Renal pelvis (tissue), 1 donor: ENCODE measurements at regions not wholly inside any gene's neighbourhood (a gene's known extent, or its start where the extent isn't known, plus 50 kb on each side); places are given as distances from the start of the nearest gene placed in this dataset.
"Not testable (repeated sequence)": the region's sequence is repeated elsewhere in the genome, so short reads cannot be mapped to it uniquely, and the experiment has no call there.

ENCODE experiments used
- DNase-seq: peaks from one replicate; pipeline ENCODE4 v3.0.0-alpha.2; 2013

DNA sequence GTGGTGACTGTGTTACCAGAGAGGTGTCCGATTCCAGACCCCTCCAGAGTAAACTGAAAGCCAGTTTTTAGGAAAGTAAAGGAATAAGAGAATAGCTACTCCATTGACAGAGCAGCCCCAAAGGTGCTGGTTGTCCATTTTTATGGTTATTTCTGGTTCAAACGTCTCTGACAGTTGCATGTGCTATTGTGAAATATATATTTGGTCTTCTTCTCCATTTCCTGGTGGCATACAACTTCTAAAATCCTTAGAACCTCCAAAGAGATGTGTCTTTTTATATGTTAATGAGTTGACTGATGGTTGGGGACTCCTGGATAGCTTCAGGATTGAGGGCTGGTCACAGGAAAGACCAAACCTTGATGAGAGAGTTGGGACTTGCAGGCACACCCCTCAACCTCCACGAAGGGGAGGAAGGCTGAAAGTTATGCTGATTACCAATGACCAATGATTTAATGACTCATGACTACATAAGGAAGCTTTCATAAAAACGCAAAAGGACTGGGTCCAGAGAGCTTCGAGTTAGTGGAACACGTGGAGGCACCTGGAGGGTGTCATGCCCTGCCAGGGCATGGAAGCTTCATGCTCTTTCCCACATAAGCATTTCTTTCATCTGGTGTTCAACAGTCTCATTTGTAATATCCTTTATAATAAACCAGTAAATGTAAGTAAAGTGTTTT is 100.7 kb downstream of the SLC16A1 start:
- no peak for DNase-seq

- DNase-seq, result not testable (repeated sequence)
These were observed 101.5 kb downstream of the SLC16A1 start for GRCh38 chr1:112854368-112854984.

- DNase-seq, result not testable (repeated sequence)
These were observed 102.1 kb downstream of the SLC16A1 start for GRCh38 chr1:112853915-112854314.

DNA sequence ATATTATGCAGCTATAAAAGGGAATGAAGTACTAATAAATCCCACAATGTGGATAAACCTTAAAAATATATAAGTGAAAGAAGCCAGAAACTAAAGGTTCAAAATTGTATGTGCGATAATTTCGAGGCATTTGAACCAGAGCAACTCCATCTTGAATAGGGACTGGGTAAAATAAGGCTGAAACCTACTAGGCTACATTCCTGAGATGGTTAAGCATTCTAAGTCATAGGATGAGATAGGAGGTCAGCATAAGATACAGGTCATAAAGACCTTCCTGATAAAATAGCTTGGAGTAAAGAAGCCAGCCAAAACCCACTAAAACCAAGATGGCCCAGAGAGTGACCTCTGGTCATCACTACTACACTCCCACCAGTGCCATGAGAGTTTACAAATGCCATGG is 103.1 kb downstream of the SLC16A1 start:
- DNase-seq, result no peak

DNA sequence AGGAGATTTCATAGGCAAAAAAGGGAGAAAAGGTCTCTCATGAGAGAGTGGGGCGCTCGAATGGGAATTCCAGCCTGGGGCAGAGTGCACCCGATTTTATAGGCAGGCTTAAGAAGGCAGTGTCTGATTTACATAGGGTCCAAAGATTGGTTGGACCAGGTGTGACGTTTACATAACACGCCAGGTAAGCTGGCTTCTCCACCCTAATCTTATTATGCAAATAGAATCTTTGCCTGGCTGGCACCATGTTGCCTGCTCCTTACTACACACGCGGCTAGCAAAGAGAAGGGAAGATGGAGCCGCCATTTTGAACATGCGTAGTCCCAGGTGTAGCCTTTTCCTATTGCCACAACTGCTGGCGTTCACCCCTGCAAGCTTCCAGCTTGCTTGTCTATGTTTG is 103.7 kb downstream of the SLC16A1 start:
- DNase-seq, result no peak

DNA sequence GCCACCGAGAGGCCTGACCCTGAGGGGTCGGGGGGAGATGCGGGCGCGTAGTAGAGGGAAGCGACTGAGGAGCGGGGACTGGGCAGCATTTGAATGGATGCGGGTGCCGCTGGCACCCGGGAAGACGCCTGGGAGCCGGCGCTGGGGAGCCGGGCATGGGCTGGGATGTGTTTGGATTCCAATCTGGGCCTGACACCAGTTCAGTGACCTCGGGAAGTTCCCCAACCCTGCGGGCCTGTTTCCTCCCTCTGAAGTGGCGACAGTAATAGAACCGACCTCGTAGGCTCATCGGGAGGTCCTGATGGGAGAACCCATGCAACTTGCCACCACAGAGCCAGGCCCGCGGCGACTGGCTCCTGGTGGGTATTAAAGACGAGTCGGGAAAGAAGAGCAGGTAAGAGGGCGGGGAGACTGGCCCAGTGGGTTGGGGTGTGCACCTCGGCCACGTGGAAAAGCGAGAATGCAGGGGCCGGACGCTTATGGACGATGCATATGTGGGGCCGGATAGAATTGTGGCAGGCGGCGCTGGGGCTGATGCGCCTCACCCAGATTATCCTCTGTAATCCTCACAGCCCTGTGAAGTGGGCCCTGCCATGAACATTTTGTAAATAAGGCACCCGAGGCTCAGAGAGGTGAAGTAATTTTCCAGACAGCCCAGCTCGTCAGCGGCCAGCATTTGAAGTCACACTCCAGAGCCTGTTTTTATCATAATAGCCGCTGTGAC is 105.8 kb downstream of the SLC16A1 start:
- DNase-seq, result no peak

- peak; percentile 49 for DNase-seq
These were observed 106.5 kb downstream of the SLC16A1 start for GRCh38 chr1:112849425-112850033.

DNA sequence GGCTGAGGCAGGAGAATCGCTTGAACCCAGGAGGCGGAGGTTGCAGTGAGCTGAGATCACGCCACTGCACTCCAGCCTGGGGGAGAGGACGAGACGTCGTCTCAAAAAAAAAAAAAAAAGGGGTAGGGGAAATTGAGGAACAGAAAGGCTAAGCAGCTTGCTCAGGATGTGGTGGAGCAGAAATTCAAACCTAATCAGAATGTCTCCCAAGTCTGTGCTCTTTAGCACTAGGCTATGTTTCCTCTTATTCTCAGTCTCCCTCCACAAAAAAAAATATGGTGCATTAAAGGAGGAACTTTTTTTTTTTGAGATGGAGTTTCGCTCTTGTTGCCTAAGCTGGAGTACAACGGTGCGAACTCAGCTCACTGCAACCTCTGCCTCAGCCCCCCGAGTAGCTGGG is 114.2 kb downstream of the SLC16A1 start:
- DNase-seq, result no peak

GRCh38 chr1:112840631-112841624 is 115.1 kb downstream of the SLC16A1 start:
- DNase-seq, result no peak

GRCh38 chr1:112836642-112837041 is 119.4 kb downstream of the SLC16A1 start:
- DNase-seq, result no peak

- no peak for DNase-seq
These were observed 118.7 kb upstream of the PPM1J start for GRCh38 chr1:112833806-112834205.

DNA sequence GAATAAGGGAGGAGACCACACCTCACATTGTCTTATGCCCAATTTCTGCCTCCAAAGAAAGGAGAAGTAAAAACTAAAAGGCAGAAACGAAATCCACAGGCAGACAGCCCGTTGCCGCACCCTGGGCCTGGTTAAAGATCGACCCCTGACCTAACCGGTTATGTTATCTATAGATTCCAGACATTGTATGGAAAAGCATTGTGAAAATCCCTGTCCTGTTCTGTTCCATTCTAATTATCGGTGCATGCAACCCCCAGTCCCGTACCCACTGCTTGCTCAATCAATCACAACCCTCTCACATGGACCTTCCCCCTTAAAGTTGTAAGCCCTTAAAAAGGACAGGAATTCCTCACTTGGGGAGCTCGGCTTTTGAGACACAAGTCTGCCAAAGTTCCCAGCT is 117.1 kb upstream of the PPM1J start:
- DNase-seq, result not testable (repeated sequence)

DNA sequence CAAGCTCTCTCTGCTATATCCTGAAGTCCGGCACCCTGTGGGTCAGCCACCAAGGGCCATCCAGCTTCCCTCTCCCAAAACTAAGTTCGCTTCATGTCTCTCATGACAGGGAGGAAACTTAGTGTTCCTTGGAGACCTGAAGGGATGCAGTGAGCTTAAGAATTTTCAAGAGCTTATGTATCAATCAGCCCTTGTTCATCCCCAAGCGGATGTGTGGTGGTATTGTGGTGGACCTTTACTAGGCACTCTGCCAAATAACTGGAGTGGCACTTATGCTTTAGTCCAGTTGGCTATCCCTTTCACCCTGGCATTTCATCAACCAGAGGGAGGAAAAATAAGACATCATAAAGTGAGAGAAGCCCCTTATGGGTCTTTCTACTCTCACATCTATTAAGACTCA is 114.6 kb upstream of the PPM1J start:
- DNase-seq, result not testable (repeated sequence)

DNA sequence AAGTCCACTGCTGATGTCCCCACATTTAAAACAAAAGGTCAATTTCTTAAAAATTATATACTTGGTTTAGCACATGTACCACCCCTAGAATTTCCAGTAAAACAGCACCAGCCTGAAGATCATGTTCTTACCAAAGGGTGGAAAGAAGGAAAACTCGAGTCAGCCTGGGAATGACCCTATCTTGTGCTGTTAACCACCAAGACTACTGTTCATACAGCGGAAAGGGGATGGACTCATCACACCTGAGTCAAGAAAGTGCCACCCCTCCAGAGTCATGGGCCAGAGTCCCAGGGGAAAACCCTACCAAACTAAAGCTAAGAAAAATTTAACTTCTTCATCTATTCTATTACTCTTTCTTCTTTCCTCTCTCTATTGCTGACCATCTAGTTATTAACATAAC is 113.6 kb upstream of the PPM1J start:
- no peak for DNase-seq

GRCh38 chr1:112827391-112827790 is 112.3 kb upstream of the PPM1J start:
- DNase-seq, result not testable (repeated sequence)

GRCh38 chr1:112826217-112826944 is 111.2 kb upstream of the PPM1J start:
- DNase-seq, result no peak

DNA sequence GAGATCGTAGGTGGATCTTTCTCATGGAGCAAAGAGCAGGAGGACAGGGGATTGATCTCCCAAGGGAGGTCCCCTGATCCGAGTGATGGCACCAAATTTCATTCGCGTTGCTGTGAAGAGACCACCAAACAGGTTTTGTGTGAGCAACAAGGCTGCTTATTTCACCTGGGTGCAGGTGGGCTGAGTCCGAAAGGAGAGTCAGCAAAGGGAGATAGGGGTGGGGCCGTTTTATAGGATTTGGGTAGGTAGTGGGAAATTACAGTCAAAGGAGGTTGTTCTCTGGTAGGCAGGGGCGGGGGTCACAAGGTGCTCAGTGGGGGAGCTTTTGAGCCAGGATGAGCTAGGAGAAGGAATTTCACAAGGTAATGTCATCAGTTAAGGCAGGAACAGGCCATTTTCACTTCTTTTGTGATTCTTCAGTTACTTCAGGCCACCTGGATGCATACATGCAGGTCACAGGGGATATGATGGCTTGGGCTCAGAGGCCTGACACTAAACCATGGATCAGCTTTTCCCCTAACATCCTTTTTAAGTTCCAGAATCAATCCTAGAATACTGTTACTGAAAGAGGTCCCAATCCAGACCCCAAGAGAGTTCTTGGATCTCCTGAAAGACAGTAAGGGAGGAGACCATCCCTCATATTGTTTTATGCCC is 110.6 kb upstream of the PPM1J start:
- DNase-seq, result not testable (repeated sequence)

GRCh38 chr1:112825075-112825474 is 109.9 kb upstream of the PPM1J start:
- DNase-seq, result not testable (repeated sequence)

DNA sequence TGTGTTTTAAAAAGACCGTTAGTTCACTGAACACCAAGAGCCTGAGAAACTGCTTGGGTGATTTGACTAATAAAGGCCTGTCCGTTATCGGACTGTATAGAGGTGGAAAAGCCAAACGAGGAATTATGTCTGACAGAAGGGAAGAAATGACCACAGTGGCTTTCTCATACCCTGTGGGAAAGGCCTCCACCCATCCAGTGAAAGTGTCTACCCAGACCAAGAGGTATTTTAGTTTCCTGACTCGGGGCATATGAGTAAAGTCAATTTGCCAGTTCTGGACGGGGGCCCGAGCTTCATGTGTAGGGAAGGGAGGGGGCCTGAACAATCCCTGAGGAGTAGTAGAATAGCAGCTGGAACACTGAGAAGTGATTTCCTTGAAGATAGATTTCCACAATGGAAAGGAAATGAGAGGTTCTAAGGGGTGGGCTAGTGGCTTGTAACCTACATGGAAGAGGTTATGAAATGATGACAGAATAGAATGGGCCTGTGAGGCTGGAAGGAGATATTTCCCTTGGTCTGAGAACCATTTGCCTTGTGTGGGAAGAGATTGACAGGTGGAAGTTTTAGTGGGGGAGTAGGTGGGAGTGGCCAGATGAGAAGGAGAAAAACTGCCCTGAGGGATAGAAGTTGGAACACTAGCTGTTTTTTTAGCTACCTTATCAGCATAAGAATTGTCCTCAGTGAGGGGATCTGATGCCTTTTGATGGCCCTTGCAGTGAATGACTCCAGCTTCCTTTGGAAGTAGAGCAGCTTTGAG is 106.4 kb upstream of the PPM1J start:
- not testable (repeated sequence) for DNase-seq
